ENCODE measurements at regions not wholly inside any gene's neighbourhood (a gene's known extent, or its start where the extent isn't known, plus 50 kb on each side); places are given as distances from the start of the nearest gene placed in this dataset.
A peak's percentile ranks its signal among the peaks of the same experiment; 100 is the strongest.
"Not testable (repeated sequence)": the region's sequence is repeated elsewhere in the genome, so short reads cannot be mapped to it uniquely, and the experiment has no call there.

GRCh38 chr3:20984594-20985205 is 766.3 kb downstream of the ZNF385D start:
- peaks cover 9% of the 10 kb centered on the region for H3K36me3 Mint-ChIP-seq (ENCODE audit: low read depth)
- Histone ChIP-seq H3K9ac (ENCODE audit: extremely low read depth, low read length, poor library complexity, severe bottlenecking) (no peak overlapping the region), H3K4me1 (ENCODE audit: control insufficient read depth, insufficient read depth, low read length) (no peaks in the 10 kb centered on the region), H3K4me3 (ENCODE audit: low read length) (no peak overlapping the region), H3K27ac (ENCODE audit: low read depth, low read length) (no peak overlapping the region), H3K9me3 (ENCODE audit: control insufficient read depth, low read length) (peaks cover 2% of the 10 kb centered on the region), H3K27me3 (ENCODE audit: control insufficient read depth, insufficient read depth, low read length, poor library complexity, severe bottlenecking) (no peaks in the 10 kb centered on the region), H3K36me3 (ENCODE audit: control insufficient read depth, insufficient read depth, low read length) (no peaks in the 10 kb centered on the region)
- no peak for DNase-seq
- H3K27ac Mint-ChIP-seq = no peak overlapping the region
- H3K27me3 Mint-ChIP-seq (ENCODE audit: insufficient read depth) = no peaks in the 10 kb centered on the region
- peaks cover 2% of the 10 kb centered on the region for H3K9me3 Mint-ChIP-seq
- TF ChIP-seq CTCF (conservative IDR thresholded peaks at IDR 0.05) = no peak
- H3K4me1 Mint-ChIP-seq = peaks cover 12% of the 10 kb centered on the region
- no peak overlapping the region for H3K4me3 Mint-ChIP-seq
- WGBS, 2 experiments (ENCODE audit: insufficient coverage in 1 of 2, insufficient read length in 1 of 2) = 49 to 69% methylated on average over 2 of the region's 2 CpGs

GRCh38 chr3:20975188-20975651 is 775.8 kb downstream of the ZNF385D start:
- no peak for TF ChIP-seq CTCF (conservative IDR thresholded peaks at IDR 0.05)
- Histone ChIP-seq H3K36me3 (ENCODE audit: control insufficient read depth, insufficient read depth, low read length) (no peaks in the 10 kb centered on the region), H3K9ac (ENCODE audit: extremely low read depth, low read length, poor library complexity, severe bottlenecking) (no peak overlapping the region), H3K4me3 (ENCODE audit: low read length) (no peak overlapping the region), H3K27ac (ENCODE audit: low read depth, low read length) (no peak overlapping the region), H3K27me3 (ENCODE audit: control insufficient read depth, insufficient read depth, low read length, poor library complexity, severe bottlenecking) (no peaks in the 10 kb centered on the region), H3K9me3 (ENCODE audit: control insufficient read depth, low read length) (no peaks in the 10 kb centered on the region), H3K4me1 (ENCODE audit: control insufficient read depth, insufficient read depth, low read length) (peaks cover 18% of the 10 kb centered on the region)
- Mint-ChIP-seq H3K36me3 (ENCODE audit: low read depth) (peaks cover 17% of the 10 kb centered on the region), H3K4me3 (no peak overlapping the region), H3K27ac (peak overlapping the region; percentile 50), H3K9me3 (peaks cover 2% of the 10 kb centered on the region), H3K4me1 (peaks cover 60% of the 10 kb centered on the region), H3K27me3 (ENCODE audit: insufficient read depth) (no peaks in the 10 kb centered on the region)
- WGBS, 2 experiments (ENCODE audit: insufficient coverage in 1 of 2, insufficient read length in 1 of 2) = 96 to 100% methylated on average over 3 to 5 of the region's 5 CpGs
- no peak for DNase-seq

- DNase-seq = peak; percentile 57
- Mint-ChIP-seq H3K27me3 (ENCODE audit: insufficient read depth) (no peaks in the 10 kb centered on the region), H3K4me3 (peak overlapping the region; percentile 79)
Measured at GRCh38 chr3:20974396-20974795, 776.6 kb downstream of the ZNF385D start.

GRCh38 chr3:20970807-20971206 is 780.2 kb downstream of the ZNF385D start:
- H3K4me1 ChIP-seq (ENCODE audit: control insufficient read depth, insufficient read depth, low read length) = peaks cover 12% of the 10 kb centered on the region
- H3K9me3 ChIP-seq (ENCODE audit: control insufficient read depth, low read length); H3K27ac ChIP-seq (ENCODE audit: low read depth, low read length); H3K36me3 ChIP-seq (ENCODE audit: control insufficient read depth, insufficient read depth, low read length); H3K9ac ChIP-seq (ENCODE audit: extremely low read depth, low read length, poor library complexity, severe bottlenecking); H3K9me3 Mint-ChIP-seq; DNase-seq; H3K27me3 Mint-ChIP-seq (ENCODE audit: insufficient read depth); H3K27me3 ChIP-seq (ENCODE audit: control insufficient read depth, insufficient read depth, low read length, poor library complexity, severe bottlenecking): not testable (repeated sequence)
- peak overlapping the region; percentile 79 for H3K4me3 Mint-ChIP-seq
- peak overlapping the region; percentile 74 for H3K4me3 ChIP-seq (ENCODE audit: low read length)
- peaks cover 66% of the 10 kb centered on the region for H3K4me1 Mint-ChIP-seq
- H3K27ac Mint-ChIP-seq = peak overlapping the region; percentile 98
- 88 to 100% methylated on average over 1 to 7 of the region's 7 CpGs for WGBS, 2 experiments (ENCODE audit: insufficient coverage in 1 of 2, insufficient read length in 1 of 2)
- peaks cover 42% of the 10 kb centered on the region for H3K36me3 Mint-ChIP-seq (ENCODE audit: low read depth)

More at GRCh38 chr3:20974396-20974795, 776.6 kb downstream of the ZNF385D start:
- Mint-ChIP-seq H3K36me3 (ENCODE audit: low read depth) (peaks cover 24% of the 10 kb centered on the region), H3K4me1 (peaks cover 62% of the 10 kb centered on the region), H3K27ac (peak overlapping the region; percentile 69), H3K9me3 (peaks cover 2% of the 10 kb centered on the region)
- Histone ChIP-seq H3K27me3 (ENCODE audit: control insufficient read depth, insufficient read depth, low read length, poor library complexity, severe bottlenecking) (no peaks in the 10 kb centered on the region), H3K36me3 (ENCODE audit: control insufficient read depth, insufficient read depth, low read length) (no peaks in the 10 kb centered on the region), H3K4me1 (ENCODE audit: control insufficient read depth, insufficient read depth, low read length) (peaks cover 18% of the 10 kb centered on the region), H3K9me3 (ENCODE audit: control insufficient read depth, low read length) (no peaks in the 10 kb centered on the region), H3K27ac (ENCODE audit: low read depth, low read length) (no peak overlapping the region), H3K9ac (ENCODE audit: extremely low read depth, low read length, poor library complexity, severe bottlenecking) (no peak overlapping the region), H3K4me3 (ENCODE audit: low read length) (peak overlapping the region; percentile 38)
- 83 to 100% methylated on average over 1 to 3 of the region's 3 CpGs for WGBS, 2 experiments (ENCODE audit: insufficient coverage in 1 of 2, insufficient read length in 1 of 2)
- TF ChIP-seq CTCF (conservative IDR thresholded peaks at IDR 0.05) = no peak

- not testable (repeated sequence) for H3K27me3 ChIP-seq (ENCODE audit: control insufficient read depth, insufficient read depth, low read length, poor library complexity, severe bottlenecking); H3K27me3 Mint-ChIP-seq (ENCODE audit: insufficient read depth); H3K9ac ChIP-seq (ENCODE audit: extremely low read depth, low read length, poor library complexity, severe bottlenecking); H3K36me3 ChIP-seq (ENCODE audit: control insufficient read depth, insufficient read depth, low read length); H3K4me3 ChIP-seq (ENCODE audit: low read length); H3K27ac ChIP-seq (ENCODE audit: low read depth, low read length); H3K9me3 ChIP-seq (ENCODE audit: control insufficient read depth, low read length); H3K9me3 Mint-ChIP-seq; H3K4me1 ChIP-seq (ENCODE audit: control insufficient read depth, insufficient read depth, low read length)
- WGBS, 2 experiments (ENCODE audit: insufficient coverage in 1 of 2, insufficient read length in 1 of 2) = 76 to 89% methylated on average over 2 of the region's 3 CpGs
- Mint-ChIP-seq H3K36me3 (ENCODE audit: low read depth) (peaks cover 63% of the 10 kb centered on the region), H3K27ac (peak overlapping the region; percentile 90), H3K4me3 (peak overlapping the region; percentile 79), H3K4me1 (peaks cover 45% of the 10 kb centered on the region)
- peak; percentile 55 for DNase-seq
Measured at GRCh38 chr3:20967485-20967884, 781.5 kb upstream of the SGO1 start.

Measured in endodermal cell (in vitro differentiated cells).